HG03378 (cell line): ENCODE measurements at regions not wholly inside any gene's neighbourhood (a gene's known extent, or its start where the extent isn't known, plus 50 kb on each side); places are given as distances from the start of the nearest gene placed in this dataset.
"Not testable (repeated sequence)": the region's sequence is repeated elsewhere in the genome, so short reads cannot be mapped to it uniquely, and the experiment has no call there.

Experiments
- ATAC-seq: cut with Tn5 transposase; IDR thresholded peaks from one replicate; pipeline ENCODE4 v1.9.1; 2021; ENCODE audit warnings: mild to moderate bottlenecking, moderate library complexity; ENCODE audit not compliant: unreplicated experiment

- ATAC-seq: no peak
These were observed 490.9 kb downstream of the STK39 start for GRCh38 chr2:167756446-167756845.

GRCh38 chr2:167753142-167753541 is 494.3 kb downstream of the STK39 start:
- ATAC-seq: no peak

GRCh38 chr2:167752734-167753133 is 494.7 kb downstream of the STK39 start:
- no peak for ATAC-seq

- no peak for ATAC-seq
These were observed 496.7 kb downstream of the STK39 start for GRCh38 chr2:167750675-167751074.

GRCh38 chr2:167749660-167750059 is 497.7 kb downstream of the STK39 start:
- ATAC-seq: no peak

- no peak for ATAC-seq
These were observed 498.4 kb downstream of the STK39 start for GRCh38 chr2:167749016-167749415.

DNA sequence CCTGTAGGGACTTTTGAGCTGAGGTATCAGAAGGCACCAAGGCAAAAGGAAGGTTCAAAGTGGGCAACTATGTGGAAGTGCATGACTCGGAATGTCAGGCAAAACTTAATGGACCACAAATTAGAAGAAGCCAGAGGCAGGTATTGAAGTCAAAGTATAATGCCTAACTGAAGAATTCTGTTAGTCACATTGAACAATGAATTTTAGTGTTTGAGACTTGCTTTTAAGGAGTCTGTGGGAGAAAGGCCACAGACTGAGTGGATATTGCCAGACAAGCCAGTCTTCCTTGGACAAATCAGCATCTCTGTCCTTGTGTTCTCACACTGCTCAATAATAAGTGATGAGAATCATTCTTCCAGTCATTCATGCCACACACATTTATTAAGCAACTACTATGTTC is 498.9 kb downstream of the STK39 start:
- ATAC-seq: no peak

GRCh38 chr2:167745667-167746066 is 501.7 kb downstream of the STK39 start:
- ATAC-seq: no peak

DNA sequence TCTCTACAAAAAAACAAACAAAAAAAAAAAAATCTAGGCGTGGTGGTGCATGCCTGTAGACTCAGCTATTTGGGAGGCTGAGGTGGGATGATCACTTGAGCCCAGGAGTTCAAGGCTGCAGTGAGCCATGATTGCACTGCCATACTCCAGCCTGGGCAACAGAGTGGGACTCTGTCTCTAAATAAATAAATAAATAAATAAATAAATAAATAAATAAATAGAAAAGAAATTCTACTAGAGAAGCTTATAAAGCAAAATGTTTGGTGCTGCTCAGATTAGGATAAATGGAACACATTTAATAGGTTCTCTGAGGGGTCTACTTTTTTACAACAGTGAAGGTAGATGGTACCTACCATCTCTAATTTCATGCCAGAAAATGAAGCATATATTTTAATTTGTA is 507.5 kb downstream of the STK39 start:
- ATAC-seq: not testable (repeated sequence)

GRCh38 chr2:167733747-167734146 is 513.6 kb downstream of the STK39 start:
- no peak for ATAC-seq

DNA sequence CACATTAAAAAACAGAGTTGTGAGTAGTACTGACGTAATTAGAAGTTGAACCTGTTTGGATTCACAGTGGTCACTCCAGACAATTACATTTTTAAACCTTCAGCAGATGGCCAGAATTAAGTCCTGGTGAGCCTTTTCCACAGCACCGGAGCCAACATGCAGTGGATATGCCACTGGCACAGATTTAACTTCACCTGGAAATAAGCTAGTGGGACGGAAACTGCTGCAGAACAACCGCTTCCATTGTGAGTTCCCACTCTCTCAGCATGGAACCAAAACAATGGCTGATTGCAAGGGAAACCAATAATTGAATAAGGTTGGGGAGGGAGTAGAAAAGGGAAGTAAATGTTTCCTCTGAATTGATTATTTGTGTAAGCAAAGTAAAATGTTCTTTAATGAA is 515.1 kb downstream of the STK39 start:
- no peak for ATAC-seq

- no peak for ATAC-seq
These were observed 517.5 kb downstream of the STK39 start for GRCh38 chr2:167729911-167730310.

DNA sequence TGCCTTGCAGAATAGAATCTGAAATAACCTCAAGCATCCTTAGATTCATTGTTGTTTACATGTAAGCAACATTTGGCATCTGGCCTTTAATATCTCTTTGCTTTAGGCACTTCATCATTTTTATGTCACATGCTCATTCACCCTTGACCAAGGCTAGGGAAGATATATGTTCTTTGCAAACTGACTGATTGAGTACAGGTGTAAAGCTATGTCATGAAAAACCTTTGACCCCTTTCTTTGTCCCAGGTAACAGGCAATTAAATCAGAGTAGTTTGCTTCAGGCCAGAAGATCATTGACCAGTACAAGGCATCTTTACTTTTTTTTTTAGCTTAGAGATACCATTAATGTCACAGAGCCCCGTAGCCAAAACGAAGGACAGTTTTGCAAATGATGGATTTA is 520.6 kb downstream of the STK39 start:
- ATAC-seq: no peak

GRCh38 chr2:167721593-167721992 is 525.8 kb downstream of the STK39 start:
- ATAC-seq: no peak

DNA sequence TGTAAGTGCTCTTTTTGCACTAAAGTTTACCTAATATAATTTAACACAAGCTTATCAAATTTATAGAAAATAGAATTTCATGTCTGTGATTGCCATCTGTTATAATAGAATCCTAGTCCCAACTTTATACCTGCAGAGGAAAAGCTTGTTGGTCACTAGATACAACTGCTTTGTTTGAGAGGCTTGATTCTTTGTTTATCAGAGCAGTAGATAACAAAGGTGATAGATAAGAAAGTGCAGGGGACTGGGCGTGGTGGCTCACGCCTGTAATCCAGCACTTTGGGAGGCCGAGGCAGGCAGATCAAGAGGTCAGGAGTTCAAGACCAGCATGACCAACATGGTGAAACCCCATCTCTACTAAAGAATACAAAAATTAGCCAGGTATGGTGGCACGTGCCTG is 528.0 kb downstream of the STK39 start:
- no peak for ATAC-seq

- ATAC-seq: no peak
These were observed 528.8 kb downstream of the STK39 start for GRCh38 chr2:167718560-167718959.

GRCh38 chr2:167715932-167716331 is 531.5 kb downstream of the STK39 start:
- no peak for ATAC-seq

DNA sequence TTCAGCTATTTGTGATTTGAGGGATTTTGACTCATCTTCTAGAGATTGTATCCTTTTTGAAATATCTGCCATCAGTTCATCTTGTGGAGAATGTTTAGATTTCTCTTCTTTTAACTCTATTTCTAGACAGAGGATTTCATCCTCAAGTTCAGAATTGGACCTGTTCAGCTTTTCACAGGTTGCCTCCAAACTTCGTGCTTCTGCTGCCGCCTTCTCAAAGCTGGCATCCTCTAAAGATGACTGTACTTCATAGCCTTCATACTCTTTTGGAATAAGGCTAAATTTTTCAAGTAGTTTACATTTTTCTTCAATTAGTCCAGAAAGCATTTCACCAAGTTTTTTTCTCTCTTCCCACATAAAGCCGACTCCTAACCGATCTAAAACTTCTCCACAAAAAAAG is 531.9 kb downstream of the STK39 start:
- not testable (repeated sequence) for ATAC-seq

GRCh38 chr2:167712275-167712674 is 535.1 kb downstream of the STK39 start:
- ATAC-seq: no peak

- no peak for ATAC-seq
These were observed 538.4 kb downstream of the STK39 start for GRCh38 chr2:167708998-167709397.

DNA sequence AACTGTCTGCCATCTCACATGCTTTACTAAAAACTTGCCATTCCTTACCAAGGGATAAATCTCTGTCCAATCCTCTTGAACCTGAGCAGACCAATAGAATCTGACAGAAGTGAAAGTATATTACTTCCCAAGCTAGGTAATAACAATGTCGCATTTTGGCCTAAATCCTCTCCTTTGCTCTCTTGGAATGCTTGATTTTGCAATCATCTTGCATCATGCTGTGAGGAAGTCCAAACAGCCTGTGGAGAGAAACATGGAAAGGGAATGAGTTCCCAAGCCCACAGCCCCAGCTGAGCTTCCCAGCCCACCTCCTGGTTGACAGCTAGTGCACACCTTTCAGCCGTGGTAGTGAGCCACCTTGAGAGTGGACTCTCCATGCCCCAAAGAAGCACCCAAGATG is 540.6 kb downstream of the STK39 start:
- ATAC-seq: no peak

DNA sequence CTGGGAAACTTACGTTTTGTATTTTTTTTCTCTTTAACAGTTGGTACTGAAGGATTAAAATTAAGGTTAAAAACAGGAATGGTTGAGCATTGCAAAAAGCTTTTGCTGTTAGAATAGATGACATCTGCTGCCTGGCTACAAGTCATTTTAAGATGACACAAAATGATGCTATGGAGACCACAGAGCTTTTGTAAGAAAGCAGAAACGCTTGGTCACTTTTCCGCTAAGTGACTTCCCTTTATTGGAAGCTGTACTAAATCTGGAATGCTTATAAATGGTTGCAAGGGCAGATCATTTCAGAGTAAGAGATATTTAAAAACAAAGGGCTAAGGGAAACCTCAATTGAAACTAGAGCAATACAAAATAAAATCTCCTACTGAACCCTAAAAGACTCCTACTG is 544.0 kb downstream of the STK39 start:
- ATAC-seq: no peak

DNA sequence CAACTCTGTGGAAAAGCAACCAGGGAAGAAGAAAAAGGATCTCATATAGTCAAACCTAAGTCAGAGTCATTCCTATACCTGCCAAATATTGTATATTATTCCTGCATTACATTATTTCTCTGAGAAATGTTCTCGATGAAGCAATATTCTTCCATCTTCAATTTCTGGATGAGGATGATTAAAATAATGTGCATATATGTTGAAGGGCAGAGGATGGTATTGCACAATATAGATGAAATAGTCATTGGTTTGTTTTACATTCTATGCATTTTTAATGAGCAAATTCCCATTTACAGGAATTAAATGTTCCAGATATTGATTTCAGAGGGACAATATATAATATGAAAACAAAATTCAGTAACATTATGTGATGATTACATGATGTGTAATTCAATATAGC is 545.2 kb downstream of the STK39 start:
- no peak for ATAC-seq

DNA sequence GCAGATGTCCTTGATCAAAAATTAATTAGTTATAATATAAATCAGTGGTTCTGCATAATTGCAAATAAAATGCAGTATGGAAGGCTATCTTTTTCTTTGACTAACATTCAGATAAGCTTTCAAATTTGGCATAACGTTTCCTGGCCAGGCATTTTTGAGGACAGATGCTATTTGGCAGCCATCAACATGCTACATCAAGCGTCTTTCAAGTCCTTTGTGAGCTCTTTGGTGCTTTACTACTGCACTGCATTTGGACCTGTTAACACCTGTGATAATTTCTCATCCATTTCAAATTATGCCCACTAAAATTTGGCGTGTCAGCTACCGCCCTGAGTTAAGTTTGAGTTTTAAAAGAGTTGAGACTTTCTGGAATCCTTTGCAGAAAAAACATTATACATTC is 545.7 kb downstream of the STK39 start:
- ATAC-seq: no peak
